MM.1S (cell line): ENCODE measurements at regions not wholly inside any gene's neighbourhood (a gene's known extent, or its start where the extent isn't known, plus 50 kb on each side); places are given as distances from the start of the nearest gene placed in this dataset.

Source experiments
- CTCF ChIP-seq: fragments of 300-600 bp; sonication (generic); IDR thresholded peaks from 2 replicates; pipeline ENCODE4 v1.5.1; 2016; ENCODE audit warnings: antibody characterized with exemption, low read length, mixed read lengths
- EZH2 ChIP-seq: fragments of 300-600 bp; sonication (generic); optimal IDR thresholded peaks from 2 replicates; pipeline ENCODE3; 2017; ENCODE audit warnings: low read depth, mild to moderate bottlenecking, antibody characterized with exemption, low read length, mixed read lengths
- EZH2phosphoT487 ChIP-seq: fragments of 300-600 bp; sonication (generic); IDR thresholded peaks from 2 replicates; pipeline ENCODE4 v1.6.1; 2018; ENCODE audit warnings: antibody characterized with exemption, low read length

DNA sequence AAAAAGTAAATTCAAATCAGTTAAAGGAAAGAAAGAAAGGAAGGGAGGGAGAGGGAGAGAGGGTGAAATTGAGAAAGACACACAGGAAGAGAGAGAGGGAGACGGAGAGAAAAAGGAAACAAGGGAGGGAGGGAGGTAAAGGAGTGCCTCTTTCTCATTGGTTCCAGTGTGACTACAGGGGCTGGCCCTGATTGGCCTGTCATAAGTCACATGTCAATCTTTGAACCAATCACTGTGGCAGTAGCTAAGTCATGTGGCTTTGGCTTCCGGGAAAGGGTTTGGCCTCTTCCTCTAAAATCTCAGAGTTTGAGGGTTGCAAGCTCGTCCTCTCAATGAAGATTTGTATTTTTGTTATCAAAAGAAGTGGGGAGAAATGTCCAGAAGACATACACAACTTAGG lies 150.2 kb downstream of the RAB11FIP2 start:
- TF ChIP-seq CTCF, result no peak
- TF ChIP-seq EZH2phosphoT487, result no peak
- TF ChIP-seq EZH2, result no peak
